Lower leg skin (tissue), 3 donors: ENCODE measurements at regions not wholly inside any gene's neighbourhood (a gene's known extent, or its start where the extent isn't known, plus 50 kb on each side); places are given as distances from the start of the nearest gene placed in this dataset.

Source experiments
- POLR2A ChIP-seq, 2 donors: fragments of 450-650 bp; IDR thresholded peaks; one replicate each; pipeline ENCODE4 v1.6.1; 2016 to 2017; ENCODE audit warnings: antibody characterized with exemption in 2 of 2, mild to moderate bottlenecking in 1 of 2, moderate library complexity in 1 of 2
- TF ChIP-seq, protein P1 (sequence below), 3 donors: fragments of 450-650 bp; IDR thresholded peaks; one replicate each; pipeline ENCODE4 v1.5.1; 2016; ENCODE audit warnings: antibody characterized with exemption in 3 of 3, mild to moderate bottlenecking in 3 of 3, moderate library complexity in 2 of 3

- TF ChIP-seq, protein P1, sequence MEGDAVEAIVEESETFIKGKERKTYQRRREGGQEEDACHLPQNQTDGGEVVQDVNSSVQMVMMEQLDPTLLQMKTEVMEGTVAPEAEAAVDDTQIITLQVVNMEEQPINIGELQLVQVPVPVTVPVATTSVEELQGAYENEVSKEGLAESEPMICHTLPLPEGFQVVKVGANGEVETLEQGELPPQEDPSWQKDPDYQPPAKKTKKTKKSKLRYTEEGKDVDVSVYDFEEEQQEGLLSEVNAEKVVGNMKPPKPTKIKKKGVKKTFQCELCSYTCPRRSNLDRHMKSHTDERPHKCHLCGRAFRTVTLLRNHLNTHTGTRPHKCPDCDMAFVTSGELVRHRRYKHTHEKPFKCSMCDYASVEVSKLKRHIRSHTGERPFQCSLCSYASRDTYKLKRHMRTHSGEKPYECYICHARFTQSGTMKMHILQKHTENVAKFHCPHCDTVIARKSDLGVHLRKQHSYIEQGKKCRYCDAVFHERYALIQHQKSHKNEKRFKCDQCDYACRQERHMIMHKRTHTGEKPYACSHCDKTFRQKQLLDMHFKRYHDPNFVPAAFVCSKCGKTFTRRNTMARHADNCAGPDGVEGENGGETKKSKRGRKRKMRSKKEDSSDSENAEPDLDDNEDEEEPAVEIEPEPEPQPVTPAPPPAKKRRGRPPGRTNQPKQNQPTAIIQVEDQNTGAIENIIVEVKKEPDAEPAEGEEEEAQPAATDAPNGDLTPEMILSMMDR (IDR thresholded peaks at IDR 0.05) = no peak
- no peak for TF ChIP-seq POLR2A (IDR thresholded peaks at IDR 0.05)
Measured at GRCh38 chr12:75856235-75856634, 175.3 kb downstream of the PHLDA1 start.
